Thyroid gland (tissue), 4 donors: ENCODE measurements at regions not wholly inside any gene's neighbourhood (a gene's known extent, or its start where the extent isn't known, plus 50 kb on each side); places are given as distances from the start of the nearest gene placed in this dataset.

ENCODE experiments used
- DNase-seq, 2 donors: peaks; one replicate each; pipeline ENCODE4 v3.0.0-alpha.2; 2019
- H3K27ac ChIP-seq, 3 donors: fragments of 200-600 bp; sonication (generic); 1 replicate in 2 of 3; 2 replicates in 1 of 3; pipeline ENCODE4 v1.5.1; 2016 to 2019; ENCODE audit warnings: mild to moderate bottlenecking in 1 of 3, moderate library complexity in 1 of 3
- H3K27me3 ChIP-seq: fragments of 200-600 bp; sonication (generic); one replicate; pipeline ENCODE4 v1.5.1; 2019
- H3K36me3 ChIP-seq, 2 donors: fragments of 200-600 bp; sonication (generic); one replicate each; pipeline ENCODE4 v1.5.1; 2016 to 2019
- H3K4me1 ChIP-seq, 2 donors: fragments of 200-600 bp; sonication (generic); one replicate each; pipeline ENCODE4 v1.5.1; 2017 to 2019
- H3K4me3 ChIP-seq, 3 donors: fragments of 200-600 bp; sonication (generic); replicated peaks in 1 of 3; 1 replicate in 2 of 3; 2 replicates in 1 of 3; pipeline ENCODE4 v1.5.1; 2016; ENCODE audit warnings: mild to moderate bottlenecking in 1 of 3
- H3K9me3 ChIP-seq: fragments of 200-600 bp; sonication (generic); one replicate; pipeline ENCODE4 v1.5.1; 2017
- POLR2A ChIP-seq, 2 donors: fragments of 450-650 bp; IDR thresholded peaks; one replicate each; pipeline ENCODE4 v1.6.1; 2017; ENCODE audit warnings: antibody characterized with exemption in 2 of 2, mild to moderate bottlenecking in 2 of 2, moderate library complexity in 1 of 2
- WGBS, 2 donors: methylation state at CpG; one replicate each; pipeline ENCODE4 v1.1.5; 2017; 5-methylcytosine and 5-hydroxymethylcytosine counted together
- intact Hi-C: fragments of 100-400 bp; cut with DNase I; formaldehyde crosslinking; loops from one replicate; pipeline ENCODE4 v1.15.1; 2023
- TF ChIP-seq, protein P1 (sequence below), 6 experiments: fragments of 200-600 bp in 3 of 6; fragments of 450-650 bp in 3 of 6; sonication (generic) in 3 of 6; IDR thresholded peaks; one replicate each; pipeline ENCODE4 v1.5.1; 2016 to 2019; ENCODE audit warnings: antibody characterized with exemption in 6 of 6, mild to moderate bottlenecking in 2 of 6, inconsistent platforms in 1 of 6, moderate library complexity in 1 of 6

DNA sequence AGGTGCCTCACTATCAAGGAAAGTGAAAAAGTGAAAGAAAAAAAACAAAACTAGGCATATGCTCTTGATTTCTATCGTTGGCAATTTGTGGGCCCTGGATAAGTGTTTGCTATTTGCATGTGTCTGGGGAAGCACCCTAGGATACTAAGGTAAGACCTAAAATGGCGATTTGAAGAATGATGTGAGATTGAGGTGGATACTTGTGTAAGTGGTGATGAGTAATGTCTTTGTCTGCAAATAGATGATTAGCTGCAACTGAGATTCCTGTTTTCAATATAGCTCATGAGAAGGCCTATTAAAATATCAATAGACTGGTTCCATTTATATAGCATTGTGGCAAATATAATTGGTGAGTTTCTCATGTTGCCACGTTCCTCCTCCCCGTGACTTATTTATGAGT lies 261.7 kb downstream of the NEDD1 start:
- intact Hi-C loops, result no loop called here
- no peak overlapping the region for H3K4me3 ChIP-seq
- no peaks in the 10 kb centered on the region for H3K36me3 ChIP-seq
- no peaks in the 10 kb centered on the region for H3K4me1 ChIP-seq
- H3K27me3 ChIP-seq, result no peaks in the 10 kb centered on the region
- H3K9me3 ChIP-seq, result no peaks in the 10 kb centered on the region
- TF ChIP-seq POLR2A (IDR thresholded peaks at IDR 0.05), result no peak
- TF ChIP-seq, protein P1, sequence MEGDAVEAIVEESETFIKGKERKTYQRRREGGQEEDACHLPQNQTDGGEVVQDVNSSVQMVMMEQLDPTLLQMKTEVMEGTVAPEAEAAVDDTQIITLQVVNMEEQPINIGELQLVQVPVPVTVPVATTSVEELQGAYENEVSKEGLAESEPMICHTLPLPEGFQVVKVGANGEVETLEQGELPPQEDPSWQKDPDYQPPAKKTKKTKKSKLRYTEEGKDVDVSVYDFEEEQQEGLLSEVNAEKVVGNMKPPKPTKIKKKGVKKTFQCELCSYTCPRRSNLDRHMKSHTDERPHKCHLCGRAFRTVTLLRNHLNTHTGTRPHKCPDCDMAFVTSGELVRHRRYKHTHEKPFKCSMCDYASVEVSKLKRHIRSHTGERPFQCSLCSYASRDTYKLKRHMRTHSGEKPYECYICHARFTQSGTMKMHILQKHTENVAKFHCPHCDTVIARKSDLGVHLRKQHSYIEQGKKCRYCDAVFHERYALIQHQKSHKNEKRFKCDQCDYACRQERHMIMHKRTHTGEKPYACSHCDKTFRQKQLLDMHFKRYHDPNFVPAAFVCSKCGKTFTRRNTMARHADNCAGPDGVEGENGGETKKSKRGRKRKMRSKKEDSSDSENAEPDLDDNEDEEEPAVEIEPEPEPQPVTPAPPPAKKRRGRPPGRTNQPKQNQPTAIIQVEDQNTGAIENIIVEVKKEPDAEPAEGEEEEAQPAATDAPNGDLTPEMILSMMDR (IDR thresholded peaks at IDR 0.05), result no peak
- H3K27ac ChIP-seq, result no peak overlapping the region
- 83 to 89% methylated on average over 4 of the region's 4 CpGs for WGBS, 2 donors
- DNase-seq, result no peak

DNA sequence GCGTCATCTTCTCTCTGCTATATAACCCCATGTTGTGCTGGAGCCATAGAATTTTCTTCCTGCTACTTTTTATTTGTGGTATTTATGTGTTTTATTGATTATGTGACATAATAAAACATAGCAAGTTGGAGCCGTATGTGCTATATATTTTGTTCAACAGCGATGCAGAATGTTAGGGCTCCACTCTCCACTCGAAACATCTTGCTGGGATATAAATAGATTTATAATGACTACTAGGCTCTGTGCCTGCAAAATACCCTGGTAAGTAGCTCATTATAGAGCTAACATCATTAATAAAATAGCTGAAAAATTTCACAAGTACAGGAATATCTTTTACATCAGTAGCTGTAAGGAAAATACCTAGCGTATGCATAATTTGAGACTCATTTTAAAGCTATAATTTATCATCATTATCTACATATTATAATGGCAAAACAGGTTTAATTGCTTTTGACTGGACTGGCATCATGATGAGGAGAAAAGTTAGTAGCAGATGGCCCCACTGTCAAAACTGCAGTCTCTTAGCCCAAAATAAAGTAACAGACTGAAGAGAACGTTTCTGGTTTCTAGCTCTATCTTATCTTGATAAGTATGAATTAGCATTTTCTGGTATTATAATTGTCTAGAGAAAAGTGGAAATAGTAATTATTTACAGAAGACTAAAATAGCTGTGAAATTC lies 263.0 kb downstream of the NEDD1 start:
- no peak for DNase-seq
- WGBS, 2 donors, result 79 to 81% methylated on average over 6 of the region's 6 CpGs
- Histone ChIP-seq H3K4me1 (no peaks in the 10 kb centered on the region), H3K27me3 (no peaks in the 10 kb centered on the region), H3K36me3 (no peaks in the 10 kb centered on the region), H3K9me3 (no peaks in the 10 kb centered on the region), H3K4me3 (no peak overlapping the region), H3K27ac (no peak overlapping the region)
- no peak for TF ChIP-seq POLR2A (IDR thresholded peaks at IDR 0.05)
- TF ChIP-seq, protein P1 (IDR thresholded peaks at IDR 0.05), result no peak
- intact Hi-C loops, result no loop called here

DNA sequence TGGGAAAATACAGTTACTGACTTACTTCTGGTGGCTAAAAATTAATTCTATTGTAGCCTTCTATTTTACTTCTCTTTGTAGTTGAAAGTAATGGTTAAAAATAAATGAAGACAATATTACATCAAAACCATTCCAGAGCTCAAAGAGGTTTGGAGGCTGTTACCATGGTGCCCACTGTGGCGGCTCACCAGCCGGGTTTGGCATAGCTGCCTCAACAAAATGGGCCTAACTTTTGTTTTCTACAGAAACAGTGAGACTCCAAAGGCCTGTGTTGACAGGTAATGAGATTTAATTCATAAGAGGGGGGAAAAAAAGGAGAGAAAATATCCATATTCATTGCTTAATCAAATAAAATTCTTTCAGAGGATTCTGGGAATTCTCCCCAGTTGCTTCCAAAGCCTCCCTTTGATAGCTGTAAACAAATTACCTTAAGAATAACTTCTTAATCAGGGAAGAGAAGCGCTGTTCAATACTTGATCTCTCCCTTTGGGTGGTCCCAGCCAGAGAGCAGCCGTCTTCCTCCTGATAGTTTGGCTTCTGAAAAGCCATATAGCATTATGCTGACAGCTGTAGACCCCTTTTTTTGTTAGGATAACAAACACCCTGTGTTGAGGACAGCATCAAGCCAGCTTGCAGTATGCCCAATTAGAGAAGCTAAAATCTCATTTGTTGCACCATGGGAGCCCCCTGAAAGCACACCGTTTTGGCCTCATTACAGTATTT lies 266.8 kb downstream of the NEDD1 start:
- H3K9me3 ChIP-seq, result no peaks in the 10 kb centered on the region
- TF ChIP-seq, protein P1 (IDR thresholded peaks at IDR 0.05), result no peak
- TF ChIP-seq POLR2A (IDR thresholded peaks at IDR 0.05), result no peak
- WGBS, 2 donors, result 60 to 76% methylated on average over 5 of the region's 5 CpGs
- intact Hi-C loops, result no loop called here
- no peak overlapping the region for H3K4me3 ChIP-seq
- H3K27me3 ChIP-seq, result no peaks in the 10 kb centered on the region
- no peaks in the 10 kb centered on the region for H3K4me1 ChIP-seq
- no peak overlapping the region for H3K27ac ChIP-seq
- DNase-seq, result no peak
- no peaks in the 10 kb centered on the region for H3K36me3 ChIP-seq

DNA sequence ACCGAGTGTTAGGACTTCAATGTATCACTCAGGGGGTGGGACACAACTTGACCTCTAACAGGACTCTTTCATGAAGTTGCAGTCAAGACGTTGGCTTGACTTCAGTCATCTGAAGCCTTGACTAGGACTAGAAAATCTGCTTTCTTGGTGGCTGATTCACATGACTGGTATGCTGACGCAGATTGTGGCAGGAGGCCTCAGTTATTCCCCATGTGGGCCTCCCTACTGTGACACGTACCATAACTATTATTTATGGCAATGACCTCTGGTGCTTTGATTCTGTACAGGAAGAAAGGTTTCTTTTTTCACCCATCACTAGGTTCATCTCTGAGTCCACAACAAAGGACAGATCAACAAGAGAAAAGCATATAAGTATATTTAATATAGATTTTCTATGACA lies 270.4 kb downstream of the NEDD1 start:
- H3K4me1 ChIP-seq, result no peaks in the 10 kb centered on the region
- no peak overlapping the region for H3K4me3 ChIP-seq
- whole genome bisulfite sequencing, 2 donors, result 93 to 98% methylated on average over 4 of the region's 4 CpGs
- no peaks in the 10 kb centered on the region for H3K36me3 ChIP-seq
- intact Hi-C loops, result no loop called here
- no peak overlapping the region for H3K27ac ChIP-seq
- TF ChIP-seq, protein P1 (IDR thresholded peaks at IDR 0.05), result no peak
- H3K27me3 ChIP-seq, result no peaks in the 10 kb centered on the region
- no peaks in the 10 kb centered on the region for H3K9me3 ChIP-seq
- no peak for DNase-seq

DNA sequence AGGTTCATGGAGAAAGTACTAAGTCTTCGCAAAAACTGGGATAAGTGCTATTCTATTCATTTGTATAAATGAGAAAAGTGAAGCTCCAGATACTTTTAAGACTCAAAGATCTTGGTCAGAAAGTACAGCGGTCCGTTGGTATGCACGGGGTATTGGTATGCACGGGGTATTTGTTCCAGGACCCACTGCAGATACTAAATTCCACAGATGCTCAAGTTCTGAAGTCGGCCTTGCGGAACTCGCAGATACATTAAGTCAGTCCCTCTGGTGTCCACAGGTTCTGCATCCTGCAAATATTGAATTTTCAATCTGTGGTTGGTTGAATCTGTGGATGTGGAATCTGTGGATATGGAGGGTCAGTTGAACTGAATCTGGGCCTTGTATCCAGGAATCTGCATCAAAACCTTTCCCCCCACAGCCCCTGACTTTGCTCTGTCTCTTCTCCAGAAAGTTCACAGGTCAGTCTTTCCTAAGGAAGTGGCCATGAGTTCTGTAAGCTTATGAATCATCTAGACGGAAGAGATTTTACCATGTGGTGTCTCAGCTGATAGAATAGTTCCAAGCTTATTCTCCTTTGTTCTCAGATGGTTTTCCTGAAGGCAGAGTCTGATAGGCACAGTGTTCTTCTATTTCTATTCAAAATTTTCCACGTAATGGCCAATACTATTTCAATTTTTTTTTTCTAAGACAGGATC lies 274.7 kb downstream of the NEDD1 start:
- Histone ChIP-seq H3K4me1 (no peaks in the 10 kb centered on the region), H3K4me3 (no peak overlapping the region), H3K9me3 (no peaks in the 10 kb centered on the region), H3K27ac (no peak overlapping the region), H3K27me3 (no peaks in the 10 kb centered on the region), H3K36me3 (no peaks in the 10 kb centered on the region)
- intact Hi-C loops, result no loop called here
- no peak for DNase-seq
- no peak for TF ChIP-seq POLR2A (IDR thresholded peaks at IDR 0.05)
- TF ChIP-seq, protein P1 (IDR thresholded peaks at IDR 0.05), result no peak
- WGBS, 2 donors, result 83 to 90% methylated on average over 10 of the region's 10 CpGs
